GM19463 (cell line): ENCODE measurements at regions not wholly inside any gene's neighbourhood (a gene's known extent, or its start where the extent isn't known, plus 50 kb on each side); places are given as distances from the start of the nearest gene placed in this dataset.
"Not testable (repeated sequence)": the region's sequence is repeated elsewhere in the genome, so short reads cannot be mapped to it uniquely, and the experiment has no call there.

Experiments used
- ATAC-seq: cut with Tn5 transposase; IDR thresholded peaks from one replicate; pipeline ENCODE4 v1.9.1; 2021; ENCODE audit warnings: mild to moderate bottlenecking, moderate library complexity; ENCODE audit not compliant: unreplicated experiment

- no peak for ATAC-seq
Observed at GRCh38 chr5:93235761-93236160, 345.3 kb downstream of the NR2F1-AS1 start.

DNA sequence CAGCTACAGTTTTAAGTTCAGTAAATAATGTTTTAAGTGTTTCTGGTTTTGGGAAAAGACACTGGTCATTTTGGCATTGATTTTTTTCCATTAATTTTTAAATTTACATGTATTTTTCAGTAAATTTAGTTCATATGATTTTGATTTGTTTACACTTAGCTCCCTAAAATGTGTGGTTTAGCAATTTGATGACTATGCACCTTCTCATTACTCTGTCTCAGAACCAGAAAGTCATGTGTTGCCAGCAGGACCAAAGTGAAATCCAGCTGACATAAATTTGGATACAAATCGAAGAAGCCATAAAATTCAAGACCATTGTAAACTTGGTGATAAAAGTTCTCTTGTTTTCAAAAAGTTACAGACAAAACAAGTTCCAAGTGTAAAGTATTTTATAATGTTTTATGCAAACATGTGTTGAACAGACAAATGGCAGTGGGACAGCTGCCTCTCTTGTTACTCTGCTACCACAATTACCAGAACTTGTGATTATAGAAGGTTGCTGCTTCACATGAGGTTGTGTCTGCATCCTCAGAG lies 354.8 kb downstream of the NR2F1-AS1 start:
- ATAC-seq: no peak

DNA sequence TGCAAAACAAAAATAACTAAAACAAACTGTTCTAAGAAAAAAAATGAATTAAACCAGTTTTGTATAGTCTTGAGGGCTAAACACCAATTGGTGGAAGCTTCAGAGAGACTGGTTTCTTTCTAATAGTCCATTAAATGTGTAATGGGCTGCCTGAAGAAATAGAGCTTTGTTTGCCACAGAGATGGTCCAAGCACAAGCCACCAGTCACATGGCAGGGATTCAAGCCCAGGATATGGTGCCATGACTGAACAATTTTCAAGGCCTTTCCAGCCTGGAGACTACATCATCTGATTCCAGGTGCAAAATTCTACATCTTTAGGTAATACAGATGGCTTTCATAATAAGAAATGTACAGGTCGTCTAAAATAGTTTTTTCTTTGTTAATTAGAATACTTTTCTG lies 355.3 kb downstream of the NR2F1-AS1 start:
- ATAC-seq: no peak

DNA sequence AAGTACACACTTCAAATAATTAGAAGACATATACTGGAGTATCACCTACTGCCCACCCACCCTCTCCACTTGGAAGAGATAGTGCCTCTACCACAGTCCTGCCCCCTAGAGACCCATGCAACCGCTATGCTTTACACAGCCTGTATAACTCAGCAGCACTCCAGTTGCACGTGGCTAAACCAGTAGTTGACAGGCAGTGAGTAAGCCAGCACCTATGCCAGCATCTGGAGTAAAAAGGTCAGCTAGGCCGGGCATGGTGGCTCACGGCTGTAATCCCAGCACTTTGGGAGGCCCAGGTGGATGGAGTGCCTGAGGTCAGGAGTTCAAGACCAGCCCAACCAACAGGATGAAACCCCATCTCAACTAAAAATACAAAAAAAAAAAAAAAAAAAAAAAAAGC lies 356.4 kb downstream of the NR2F1-AS1 start:
- ATAC-seq: no peak

DNA sequence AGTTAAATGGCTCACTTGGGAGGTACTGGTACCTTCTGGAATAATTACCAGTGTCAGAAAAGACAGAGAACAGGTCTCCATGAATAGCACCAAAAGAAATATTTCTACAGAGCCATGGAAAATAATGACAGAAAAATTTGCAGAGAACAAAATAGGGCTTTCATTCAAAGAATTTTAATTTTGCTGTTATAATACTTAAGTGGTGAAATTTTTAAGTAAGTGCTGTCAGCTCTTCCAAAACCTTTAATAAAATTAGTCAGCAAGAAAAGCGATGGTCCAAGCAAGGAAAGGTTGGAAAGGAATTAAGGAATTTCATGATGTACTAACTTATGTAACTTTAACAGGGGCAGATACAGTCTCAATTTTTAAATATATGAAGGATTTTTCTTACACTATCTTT lies 359.2 kb downstream of the NR2F1-AS1 start:
- no peak for ATAC-seq

GRCh38 chr5:93220431-93220830 lies 360.6 kb downstream of the NR2F1-AS1 start:
- no peak for ATAC-seq

GRCh38 chr5:93219641-93220145 lies 361.3 kb downstream of the NR2F1-AS1 start:
- ATAC-seq: no peak

DNA sequence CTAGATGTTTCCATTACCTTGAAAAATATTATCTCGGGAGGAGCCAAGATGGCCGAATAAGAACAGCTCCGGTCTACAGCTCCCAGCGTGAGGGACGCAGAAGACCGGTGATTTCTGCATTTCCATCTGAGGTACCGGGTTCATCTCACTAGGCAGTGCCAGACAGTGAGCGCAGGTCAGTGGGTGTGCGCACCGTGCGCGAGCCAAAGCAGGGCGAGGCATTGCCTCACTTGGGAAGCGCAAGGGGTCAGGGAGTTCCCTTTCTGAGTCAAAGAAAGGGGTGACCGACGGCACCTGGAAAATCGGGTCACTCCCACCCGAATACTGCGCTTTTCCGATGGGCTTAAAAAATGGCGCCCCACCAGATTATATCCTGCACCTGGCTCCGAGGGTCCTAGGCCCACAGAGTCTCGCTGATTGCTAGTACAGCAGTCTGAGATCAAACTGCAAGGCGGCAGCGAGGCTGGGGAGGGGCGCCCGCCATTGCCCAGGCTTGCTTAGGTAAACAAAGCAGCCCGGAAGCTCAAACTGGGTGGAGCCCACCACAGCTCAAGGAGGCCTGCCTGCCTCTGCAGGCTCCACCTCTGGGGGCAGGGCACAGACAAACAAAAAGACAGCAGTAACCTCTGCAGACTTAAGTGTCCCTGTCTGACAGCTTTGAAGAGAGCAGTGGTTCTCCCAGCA lies 367.8 kb downstream of the NR2F1-AS1 start:
- ATAC-seq: not testable (repeated sequence)

- no peak for ATAC-seq
Observed at GRCh38 chr5:93209476-93209875, 371.5 kb downstream of the NR2F1-AS1 start.

GRCh38 chr5:93208141-93208751 lies 372.8 kb downstream of the NR2F1-AS1 start:
- ATAC-seq: no peak

- ATAC-seq: no peak
Observed at GRCh38 chr5:93206203-93206602, 374.8 kb downstream of the NR2F1-AS1 start.

DNA sequence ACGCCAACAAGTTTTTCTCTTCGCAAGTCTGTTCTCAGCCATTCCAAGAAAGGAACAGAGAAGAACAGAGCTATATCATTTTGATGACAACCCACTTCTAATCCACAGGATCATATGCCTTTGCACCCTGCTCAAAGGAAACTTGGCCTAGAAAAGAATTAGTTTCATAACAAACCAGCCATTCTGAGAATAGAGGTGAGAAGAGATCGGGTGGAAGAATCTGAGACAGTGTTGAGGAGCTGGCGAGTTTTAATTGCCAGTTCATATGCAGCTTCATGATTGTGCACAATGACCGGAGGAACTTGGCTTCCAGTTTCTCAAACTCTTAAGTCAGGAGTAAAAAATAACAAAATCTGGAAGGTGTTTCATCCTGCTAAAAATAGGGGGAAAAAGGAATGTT lies 380.0 kb downstream of the NR2F1-AS1 start:
- ATAC-seq: no peak

DNA sequence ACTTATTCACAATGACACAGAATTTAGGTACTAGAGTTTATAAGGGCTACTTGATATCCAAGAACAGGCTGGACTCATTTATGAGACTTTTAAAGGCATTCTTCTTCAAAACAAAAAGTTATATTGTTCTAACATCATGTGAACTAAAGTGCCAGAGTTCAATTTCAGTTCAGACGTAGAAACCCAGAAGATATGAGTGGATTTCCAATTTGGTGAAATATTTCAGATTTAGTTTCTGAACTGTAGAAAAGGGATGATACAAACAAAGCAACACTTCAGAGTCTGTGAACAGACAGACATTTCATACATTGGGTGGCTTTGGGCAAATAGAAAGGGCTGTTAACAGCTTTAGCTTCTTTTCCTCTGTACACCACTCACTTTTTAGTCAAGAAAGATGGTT lies 384.0 kb downstream of the NR2F1-AS1 start:
- ATAC-seq: no peak

- no peak for ATAC-seq
Observed at GRCh38 chr5:93193431-93194347, 387.3 kb downstream of the NR2F1-AS1 start.

GRCh38 chr5:93192683-93193082 lies 388.3 kb downstream of the NR2F1-AS1 start:
- ATAC-seq: no peak

GRCh38 chr5:93192087-93192486 lies 388.9 kb downstream of the NR2F1-AS1 start:
- ATAC-seq: no peak

GRCh38 chr5:93191035-93191817 lies 389.8 kb downstream of the NR2F1-AS1 start:
- no peak for ATAC-seq

GRCh38 chr5:93189707-93190120 lies 391.3 kb downstream of the NR2F1-AS1 start:
- ATAC-seq: no peak

DNA sequence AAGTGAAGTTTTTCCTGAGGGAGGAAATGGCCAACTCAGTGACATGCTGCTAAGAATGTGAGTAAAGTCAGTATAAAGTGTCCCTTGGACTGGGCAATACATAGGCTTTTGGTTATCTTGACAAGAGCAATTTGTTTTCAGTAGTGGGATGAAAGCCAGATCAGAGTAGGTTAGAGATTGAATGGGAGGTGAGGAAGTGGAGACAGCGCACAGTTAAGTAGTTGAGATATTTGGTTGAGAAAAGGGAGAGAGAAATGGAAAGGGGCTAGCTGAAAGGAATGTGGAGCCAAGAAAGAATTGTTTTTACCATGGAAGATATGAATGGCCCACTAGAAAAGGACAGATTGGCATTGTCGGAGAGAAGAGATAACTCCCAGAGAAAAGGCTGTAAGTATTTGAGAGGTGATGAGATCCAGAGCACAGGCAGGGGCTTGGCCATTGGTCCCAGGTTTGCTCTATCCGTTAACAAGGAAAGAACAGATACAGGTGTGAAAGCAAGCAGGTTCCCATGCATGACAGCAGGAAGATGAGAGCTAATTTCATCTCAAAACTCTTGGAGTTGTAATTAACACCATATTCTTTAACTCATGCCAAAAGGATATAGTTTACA lies 392.0 kb downstream of the NR2F1-AS1 start:
- no peak for ATAC-seq

DNA sequence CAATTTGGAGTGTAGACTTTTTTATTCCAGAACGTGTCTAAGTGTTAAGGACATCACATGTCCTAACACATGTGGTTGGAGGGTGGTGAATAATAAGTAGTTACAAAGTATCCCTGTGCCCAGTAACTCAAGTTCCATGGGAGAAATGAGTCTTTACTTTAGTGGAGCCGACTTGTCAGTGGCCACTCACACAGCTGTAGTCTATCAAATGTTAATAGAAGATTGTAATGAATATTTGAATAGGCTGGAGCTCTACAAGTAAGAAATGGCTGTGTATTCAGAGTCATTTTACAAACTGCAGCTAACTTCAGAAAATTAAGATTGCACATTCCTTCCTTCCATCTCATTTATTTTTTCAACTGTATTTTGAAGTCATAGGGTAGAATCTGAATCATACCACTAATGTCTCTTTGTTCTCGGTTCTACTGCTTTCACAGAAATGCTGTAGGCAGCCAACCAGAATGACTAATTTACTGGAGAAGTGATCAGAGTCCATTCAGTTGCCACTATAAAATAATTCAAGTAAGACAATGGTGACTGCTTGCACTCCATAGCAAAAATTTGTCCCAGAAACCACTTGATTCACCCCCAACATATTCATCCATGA lies 394.8 kb downstream of the NR2F1-AS1 start:
- ATAC-seq: no peak
